ENCODE measurements at regions not wholly inside any gene's neighbourhood (a gene's known extent, or its start where the extent isn't known, plus 50 kb on each side); places are given as distances from the start of the nearest gene placed in this dataset.

GRCh38 chr10:89129911-89130310 is 77.2 kb downstream of the CH25H start:
- intact Hi-C loops (cut with micrococcal nuclease; ENCODE audit: unreplicated experiment): no loop called here
- CTCF ChIA-PET (ENCODE audit: unreplicated experiment): no interaction called here
- no TSS peak for BruUV-seq (replicated peaks)

GRCh38 chr10:89122433-89123051 is 84.6 kb downstream of the CH25H start:
- H3K4me3 ChIP-seq (ENCODE audit: low read depth, low read length, poor library complexity, severe bottlenecking): no peak overlapping the region
- CTCF ChIA-PET (ENCODE audit: unreplicated experiment): no interaction called here
- no peak for TF ChIP-seq CTCF (conservative IDR thresholded peaks at IDR 0.05; ENCODE audit: low read length)
- H3K9me2 ChIP-seq (ENCODE audit: insufficient read depth, low read length): no peaks in the 10 kb centered on the region
- POLR2A ChIA-PET: interaction anchor here (0.6 kb wide), 1 partner anchor 291 kb away, joined by 4 read pairs; no protein-coding TSS in a partner anchor
- intact Hi-C loops (cut with micrococcal nuclease; ENCODE audit: unreplicated experiment): loop anchor here (5.0 kb wide), 1 partner anchor 45 kb away; no protein-coding TSS in a partner anchor
- H4K20me1 ChIP-seq (ENCODE audit: insufficient read depth, low read length): no peaks in the 10 kb centered on the region
- H2AFZ ChIP-seq (ENCODE audit: low read length): no peak overlapping the region
- no peak overlapping the region for H3K4me2 ChIP-seq (ENCODE audit: low read length)
- H3K4me1 ChIP-seq (ENCODE audit: insufficient read depth, low read length, poor library complexity, severe bottlenecking): no peaks in the 10 kb centered on the region
- H3K79me2 ChIP-seq (ENCODE audit: insufficient read depth, low read depth, low read length): no peaks in the 10 kb centered on the region
- no TSS peak for BruUV-seq (replicated peaks)
- H3K27ac ChIP-seq (ENCODE audit: low read depth, low read length, poor library complexity, severe bottlenecking): no peak overlapping the region
- H3K9me3 ChIP-seq (ENCODE audit: low read length): no peaks in the 10 kb centered on the region
- H3K36me3 ChIP-seq (ENCODE audit: insufficient read depth, low read length): no peaks in the 10 kb centered on the region
- no peak for DNase-seq (ENCODE audit: low spot score)

More at GRCh38 chr10:89129911-89130310, 77.2 kb downstream of the CH25H start:
- Histone ChIP-seq H2AFZ (ENCODE audit: low read length) (no peak overlapping the region), H3K79me2 (ENCODE audit: insufficient read depth, low read depth, low read length) (no peaks in the 10 kb centered on the region), H3K9me3 (ENCODE audit: low read length) (no peaks in the 10 kb centered on the region), H3K36me3 (ENCODE audit: insufficient read depth, low read length) (no peaks in the 10 kb centered on the region), H3K27ac (ENCODE audit: low read depth, low read length, poor library complexity, severe bottlenecking) (no peak overlapping the region), H3K4me3 (ENCODE audit: low read depth, low read length, poor library complexity, severe bottlenecking) (no peak overlapping the region), H4K20me1 (ENCODE audit: insufficient read depth, low read length) (no peaks in the 10 kb centered on the region), H3K4me2 (ENCODE audit: low read length) (no peak overlapping the region), H3K4me1 (ENCODE audit: insufficient read depth, low read length, poor library complexity, severe bottlenecking) (no peaks in the 10 kb centered on the region), H3K9me2 (ENCODE audit: insufficient read depth, low read length) (no peaks in the 10 kb centered on the region)
- no peak for TF ChIP-seq EZH2phosphoT487 (IDR thresholded peaks at IDR 0.05; ENCODE audit: borderline replicate concordance, low read depth, low read length)
- no peak for TF ChIP-seq CTCF (conservative IDR thresholded peaks at IDR 0.05; ENCODE audit: low read length)
- DNase-seq (ENCODE audit: low spot score): no peak
- POLR2A ChIA-PET: interaction anchor here (0.7 kb wide), 1 partner anchor 294 kb away, joined by 6 read pairs; no protein-coding TSS in a partner anchor

- Histone ChIP-seq H4K20me1 (ENCODE audit: insufficient read depth, low read length) (no peaks in the 10 kb centered on the region), H3K79me2 (ENCODE audit: insufficient read depth, low read depth, low read length) (no peaks in the 10 kb centered on the region), H3K9me2 (ENCODE audit: insufficient read depth, low read length) (no peaks in the 10 kb centered on the region), H2AFZ (ENCODE audit: low read length) (no peak overlapping the region), H3K4me2 (ENCODE audit: low read length) (no peak overlapping the region), H3K4me1 (ENCODE audit: insufficient read depth, low read length, poor library complexity, severe bottlenecking) (no peaks in the 10 kb centered on the region), H3K9me3 (ENCODE audit: low read length) (no peaks in the 10 kb centered on the region), H3K36me3 (ENCODE audit: insufficient read depth, low read length) (no peaks in the 10 kb centered on the region), H3K27ac (ENCODE audit: low read depth, low read length, poor library complexity, severe bottlenecking) (no peak overlapping the region), H3K4me3 (ENCODE audit: low read depth, low read length, poor library complexity, severe bottlenecking) (no peak overlapping the region)
- POLR2A ChIA-PET: no interaction called here
- no peak for DNase-seq (ENCODE audit: low spot score)
- no peak for TF ChIP-seq EZH2phosphoT487 (IDR thresholded peaks at IDR 0.05; ENCODE audit: borderline replicate concordance, low read depth, low read length)
- TF ChIP-seq CTCF (conservative IDR thresholded peaks at IDR 0.05; ENCODE audit: low read length): no peak
- BruUV-seq (replicated peaks): no TSS peak
- intact Hi-C loops (cut with micrococcal nuclease; ENCODE audit: unreplicated experiment): loop anchor here (5.0 kb wide), 1 partner anchor 44 kb away; no protein-coding TSS in a partner anchor
- CTCF ChIA-PET (ENCODE audit: unreplicated experiment): no interaction called here
Measured at GRCh38 chr10:89121764-89122020, 85.4 kb downstream of the CH25H start.

Data from OCI-LY7 (cell line).